Neural cell (in vitro differentiated cells): ENCODE measurements at regions not wholly inside any gene's neighbourhood (a gene's known extent, or its start where the extent isn't known, plus 50 kb on each side); places are given as distances from the start of the nearest gene placed in this dataset.
"Not testable (repeated sequence)": the region's sequence is repeated elsewhere in the genome, so short reads cannot be mapped to it uniquely, and the experiment has no call there.

ENCODE experiments used
- H2AFZ ChIP-seq: fragments of 200-600, 300-800 bp; sonication (generic), shearing (Covaris generic); 2 replicates; pipeline ENCODE4 v1.6.0; 2014; ENCODE audit warnings: low read depth, mild to moderate bottlenecking, antibody characterized with exemption, low read length, moderate library complexity
- H3F3A ChIP-seq: fragments of 200-600 bp; shearing (Covaris generic); 2 replicates; pipeline ENCODE4 v1.6.1; 2016; ENCODE audit warnings: mild to moderate bottlenecking, moderate library complexity, mixed read lengths, antibody characterized with exemption, low read length; ENCODE audit not compliant: insufficient read depth, poor library complexity, severe bottlenecking
- H3K27ac ChIP-seq: fragments of 200-600, 300-800 bp; sonication (generic), shearing (Covaris generic); 2 replicates; pipeline ENCODE4 v1.5.1; 2014; ENCODE audit warnings: mild to moderate bottlenecking, low read length, moderate library complexity
- H3K27me3 ChIP-seq: fragments of 300-800, 200-600 bp; sonication (generic), shearing (Covaris generic); 2 replicates; pipeline ENCODE4 v1.6.0; 2014; ENCODE audit warnings: mild to moderate bottlenecking, low read depth, low read length, moderate library complexity; ENCODE audit not compliant: insufficient read depth
- H3K36me3 ChIP-seq: fragments of 300-800, 200-600 bp; sonication (generic), shearing (Covaris generic); 2 replicates; pipeline ENCODE4 v1.5.1; 2014; ENCODE audit warnings: mild to moderate bottlenecking, antibody characterized with exemption, low read length, moderate library complexity; ENCODE audit not compliant: insufficient read depth
- H3K4me2 ChIP-seq: fragments of 300-800, 200-600 bp; sonication (generic), shearing (Covaris generic); 2 replicates; pipeline ENCODE4 v1.6.0; 2014; ENCODE audit warnings: mild to moderate bottlenecking, low read length
- H3K4me3 ChIP-seq: fragments of 300-800, 200-600 bp; sonication (generic), shearing (Covaris generic); 2 replicates; pipeline ENCODE4 v1.5.1; 2014; ENCODE audit warnings: mild to moderate bottlenecking, low read length, moderate library complexity
- H3K79me2 ChIP-seq: fragments of 200-600 bp; shearing (Covaris generic); replicated peaks from 2 replicates; pipeline ENCODE4 v1.6.0; 2014; ENCODE audit warnings: mild to moderate bottlenecking, low read length, moderate library complexity; ENCODE audit not compliant: insufficient read depth
- H3K9ac ChIP-seq: fragments of 300-800, 200-600 bp; sonication (generic), shearing (Covaris generic); 2 replicates; pipeline ENCODE4 v1.6.1; 2016; ENCODE audit warnings: mild to moderate bottlenecking, low read length, mixed read lengths
- H3K9me2 ChIP-seq: fragments of 200-600 bp; shearing (Covaris generic); 2 replicates; pipeline ENCODE4 v1.6.1; 2016; ENCODE audit warnings: mild to moderate bottlenecking, low read length, mixed read lengths; ENCODE audit not compliant: insufficient read depth
- H3K9me3 ChIP-seq: fragments of 200-600, 300-800 bp; sonication (generic), shearing (Covaris generic); 2 replicates; pipeline ENCODE4 v1.6.1; 2016; ENCODE audit warnings: mild to moderate bottlenecking, mixed run types, low read length, moderate library complexity, mixed read lengths
- H4K20me1 ChIP-seq: fragments of 200-600 bp; shearing (Covaris generic); 2 replicates; pipeline ENCODE4 v1.6.1; 2016; ENCODE audit warnings: mild to moderate bottlenecking, mixed run types; ENCODE audit not compliant: insufficient read depth
- CTCF ChIP-seq: fragments of 450-650 bp; IDR thresholded peaks from 2 replicates; pipeline ENCODE4 v1.5.1; 2014; ENCODE audit warnings: antibody characterized with exemption, mild to moderate bottlenecking, moderate library complexity; ENCODE audit not compliant: poor library complexity, severe bottlenecking
- EP300 ChIP-seq: fragments of 450-650 bp; conservative IDR thresholded peaks from 2 replicates; pipeline ENCODE4 v1.6.1; 2014; ENCODE audit warnings: antibody characterized with exemption, mild to moderate bottlenecking, moderate library complexity; ENCODE audit not compliant: poor library complexity, severe bottlenecking
- EZH2 ChIP-seq: fragments of 200-600, 300-800 bp; shearing (Covaris generic), sonication (generic); IDR thresholded peaks from 2 replicates; pipeline ENCODE4 v1.6.1; 2014; ENCODE audit warnings: antibody characterized with exemption, low read length, borderline replicate concordance, mild to moderate bottlenecking; ENCODE audit not compliant: insufficient read depth, poor library complexity, severe bottlenecking
- MXI1 ChIP-seq: fragments of 450-650 bp; conservative IDR thresholded peaks from 2 replicates; pipeline ENCODE4 v1.6.1; 2014; ENCODE audit warnings: antibody characterized with exemption, mild to moderate bottlenecking; ENCODE audit not compliant: poor library complexity, severe bottlenecking
- POLR2AphosphoS5 ChIP-seq: IDR thresholded peaks from 2 replicates; pipeline ENCODE4 v1.6.1; 2012
- RAD21 ChIP-seq: fragments of 450-650 bp; conservative IDR thresholded peaks from 2 replicates; pipeline ENCODE4 v1.6.1; 2014; ENCODE audit warnings: antibody characterized with exemption, mild to moderate bottlenecking, moderate library complexity
- REST ChIP-seq: IDR thresholded peaks from 2 replicates; pipeline ENCODE4 v1.6.1; 2012; ENCODE audit warnings: borderline replicate concordance
- SMC3 ChIP-seq: fragments of 450-650 bp; conservative IDR thresholded peaks from 2 replicates; pipeline ENCODE4 v1.6.1; 2014; ENCODE audit warnings: antibody characterized with exemption, mild to moderate bottlenecking, moderate library complexity; ENCODE audit not compliant: poor library complexity
- TAF1 ChIP-seq: IDR thresholded peaks from 2 replicates; pipeline ENCODE4 v1.6.1; 2012; ENCODE audit warnings: low read depth

- H3K9me3 ChIP-seq: no peaks in the 10 kb centered on the region
- no peak overlapping the region for H3K27ac ChIP-seq
- no peak overlapping the region for H3K9ac ChIP-seq
- no peak overlapping the region for H2AFZ ChIP-seq
- peaks cover 4% of the 10 kb centered on the region for H3K27me3 ChIP-seq
- no peaks in the 10 kb centered on the region for H3K36me3 ChIP-seq
- H3F3A ChIP-seq: no peaks in the 10 kb centered on the region
- H3K4me2 ChIP-seq: no peak overlapping the region
- H3K79me2 ChIP-seq: no peaks in the 10 kb centered on the region
- H3K4me3 ChIP-seq: no peak overlapping the region
- H3K9me2 ChIP-seq: no peaks in the 10 kb centered on the region
- no peaks in the 10 kb centered on the region for H4K20me1 ChIP-seq
- TF ChIP-seq SMC3: no peak
- no peak for TF ChIP-seq TAF1
- no peak for TF ChIP-seq MXI1
- no peak for TF ChIP-seq EZH2
- no peak for TF ChIP-seq POLR2AphosphoS5
- no peak for TF ChIP-seq CTCF
- no peak for TF ChIP-seq REST
- no peak for TF ChIP-seq RAD21
- no peak for TF ChIP-seq EP300
Measured at GRCh38 chr6:157753291-157753690, 69.8 kb upstream of the SNX9 start.

- H3K27me3 ChIP-seq, H3K4me2 ChIP-seq, H3K9me2 ChIP-seq, H3K36me3 ChIP-seq, H2AFZ ChIP-seq, H3K9me3 ChIP-seq, H4K20me1 ChIP-seq, H3F3A ChIP-seq, H3K79me2 ChIP-seq, H3K9ac ChIP-seq, H3K27ac ChIP-seq, H3K4me3 ChIP-seq: not testable (repeated sequence)
Measured at GRCh38 chr6:157753801-157754200, 69.2 kb upstream of the SNX9 start.

GRCh38 chr6:157754351-157754750 lies 68.7 kb upstream of the SNX9 start:
- TF ChIP-seq TAF1: no peak
- TF ChIP-seq CTCF: no peak
- Histone ChIP-seq H3K27ac (no peak overlapping the region), H3K36me3 (no peaks in the 10 kb centered on the region), H3K9me2 (no peaks in the 10 kb centered on the region), H3K4me2 (no peak overlapping the region), H3K9ac (no peak overlapping the region), H4K20me1 (no peaks in the 10 kb centered on the region), H3K79me2 (no peaks in the 10 kb centered on the region), H3K4me3 (no peak overlapping the region), H3K9me3 (no peaks in the 10 kb centered on the region), H2AFZ (no peak overlapping the region), H3F3A (no peaks in the 10 kb centered on the region), H3K27me3 (peaks cover 4% of the 10 kb centered on the region)
